ENCODE measurements at regions not wholly inside any gene's neighbourhood (a gene's known extent, or its start where the extent isn't known, plus 50 kb on each side); places are given as distances from the start of the nearest gene placed in this dataset.

GRCh38 chr11:22976146-22976545 lies 115.9 kb upstream of the CCDC179 start:
- no peaks in the 10 kb centered on the region for H3K36me3 ChIP-seq
- no peak for TF ChIP-seq POLR2A (IDR thresholded peaks at IDR 0.05)
- TF ChIP-seq, protein P1, sequence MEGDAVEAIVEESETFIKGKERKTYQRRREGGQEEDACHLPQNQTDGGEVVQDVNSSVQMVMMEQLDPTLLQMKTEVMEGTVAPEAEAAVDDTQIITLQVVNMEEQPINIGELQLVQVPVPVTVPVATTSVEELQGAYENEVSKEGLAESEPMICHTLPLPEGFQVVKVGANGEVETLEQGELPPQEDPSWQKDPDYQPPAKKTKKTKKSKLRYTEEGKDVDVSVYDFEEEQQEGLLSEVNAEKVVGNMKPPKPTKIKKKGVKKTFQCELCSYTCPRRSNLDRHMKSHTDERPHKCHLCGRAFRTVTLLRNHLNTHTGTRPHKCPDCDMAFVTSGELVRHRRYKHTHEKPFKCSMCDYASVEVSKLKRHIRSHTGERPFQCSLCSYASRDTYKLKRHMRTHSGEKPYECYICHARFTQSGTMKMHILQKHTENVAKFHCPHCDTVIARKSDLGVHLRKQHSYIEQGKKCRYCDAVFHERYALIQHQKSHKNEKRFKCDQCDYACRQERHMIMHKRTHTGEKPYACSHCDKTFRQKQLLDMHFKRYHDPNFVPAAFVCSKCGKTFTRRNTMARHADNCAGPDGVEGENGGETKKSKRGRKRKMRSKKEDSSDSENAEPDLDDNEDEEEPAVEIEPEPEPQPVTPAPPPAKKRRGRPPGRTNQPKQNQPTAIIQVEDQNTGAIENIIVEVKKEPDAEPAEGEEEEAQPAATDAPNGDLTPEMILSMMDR (IDR thresholded peaks at IDR 0.05) = no peak
- no peak for DNase-seq
- no peaks in the 10 kb centered on the region for H3K27me3 ChIP-seq
- no peaks in the 10 kb centered on the region for H3K9me3 ChIP-seq
- no peaks in the 10 kb centered on the region for H3K4me1 ChIP-seq
- no peak overlapping the region for H3K4me3 ChIP-seq
- H3K27ac ChIP-seq = no peak overlapping the region

DNA sequence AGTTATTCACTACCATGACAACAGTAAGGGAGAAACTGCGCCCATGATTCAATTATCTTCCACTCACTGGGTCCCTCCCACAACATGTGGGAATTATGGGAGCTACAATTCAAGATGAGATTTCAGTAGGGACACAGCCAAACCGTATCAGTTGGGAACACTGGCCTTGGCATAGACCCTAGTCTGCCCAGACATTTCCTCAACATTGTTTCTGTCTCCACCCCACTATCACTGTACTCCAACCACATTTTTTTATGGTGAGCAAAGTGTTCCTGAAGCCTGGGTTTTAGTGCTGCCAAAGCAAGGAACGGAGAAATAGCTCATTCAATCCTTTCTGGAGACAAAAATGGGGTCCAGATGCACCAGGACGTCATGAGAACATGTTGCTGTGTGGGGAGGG lies 122.6 kb upstream of the CCDC179 start:
- no peak for TF ChIP-seq POLR2A (IDR thresholded peaks at IDR 0.05)
- TF ChIP-seq, protein P1 (IDR thresholded peaks at IDR 0.05) = no peak
- no peak for DNase-seq
- H3K27me3 ChIP-seq = no peaks in the 10 kb centered on the region
- no peak overlapping the region for H3K4me3 ChIP-seq
- no peaks in the 10 kb centered on the region for H3K4me1 ChIP-seq
- no peaks in the 10 kb centered on the region for H3K9me3 ChIP-seq
- H3K27ac ChIP-seq = no peak overlapping the region
- no peaks in the 10 kb centered on the region for H3K36me3 ChIP-seq

- no peaks in the 10 kb centered on the region for H3K27me3 ChIP-seq
- H3K4me1 ChIP-seq = no peaks in the 10 kb centered on the region
- no peak for DNase-seq
- no peak for TF ChIP-seq POLR2A (IDR thresholded peaks at IDR 0.05)
- TF ChIP-seq, protein P1 (IDR thresholded peaks at IDR 0.05) = no peak
- H3K27ac ChIP-seq = no peak overlapping the region
- no peak overlapping the region for H3K4me3 ChIP-seq
- no peaks in the 10 kb centered on the region for H3K9me3 ChIP-seq
- H3K36me3 ChIP-seq = no peaks in the 10 kb centered on the region
These were observed 123.8 kb upstream of the CCDC179 start for GRCh38 chr11:22984045-22984444.

DNA sequence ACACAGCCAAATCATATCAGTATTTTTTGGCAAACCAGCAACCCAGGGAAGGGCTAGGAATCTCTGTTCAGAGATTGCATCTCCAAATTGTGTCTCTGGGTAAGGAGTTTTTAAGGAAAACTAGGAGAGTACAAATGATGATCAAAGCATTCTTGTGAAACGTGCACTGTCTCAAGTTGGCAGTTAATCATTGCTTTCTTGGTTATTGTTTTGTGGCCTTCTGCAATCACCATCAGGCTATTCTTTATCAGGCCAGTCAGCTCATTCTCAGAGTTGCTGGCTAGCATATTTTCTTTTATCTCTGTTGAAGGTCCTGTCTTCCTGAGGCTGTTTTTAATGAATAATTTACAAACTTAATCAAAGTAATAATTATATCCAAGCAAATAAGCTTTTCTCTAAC lies 129.1 kb upstream of the CCDC179 start:
- peaks cover 0 to 4% (median 0%) of the 10 kb centered on the region in 4 donors for H3K9me3 ChIP-seq
- no peaks in the 10 kb centered on the region for H3K36me3 ChIP-seq

DNA sequence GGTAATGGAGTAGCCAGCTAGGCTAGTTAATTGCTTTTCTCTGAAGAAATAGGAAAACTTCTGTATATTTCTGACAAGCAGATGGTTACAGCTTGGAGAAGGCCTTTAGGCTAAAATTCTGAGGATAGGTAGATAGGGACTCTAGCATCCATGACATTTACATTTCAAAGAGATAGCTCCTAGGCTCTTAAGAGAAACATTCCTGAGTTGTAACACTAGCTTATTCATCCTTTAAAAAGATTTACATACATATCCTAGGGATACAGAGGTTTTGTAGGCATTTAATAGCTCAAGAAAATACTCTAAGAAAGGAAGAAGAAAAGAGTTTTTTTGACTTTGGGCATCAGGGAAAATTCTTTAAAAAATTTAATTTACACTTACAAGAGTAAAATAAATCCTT lies 130.9 kb upstream of the CCDC179 start:
- no peak for DNase-seq
- H3K4me1 ChIP-seq = no peaks in the 10 kb centered on the region
- TF ChIP-seq, protein P1 (IDR thresholded peaks at IDR 0.05) = no peak
- no peak for TF ChIP-seq POLR2A (IDR thresholded peaks at IDR 0.05)
- H3K27ac ChIP-seq = no peak overlapping the region
- no peaks in the 10 kb centered on the region for H3K27me3 ChIP-seq
- H3K36me3 ChIP-seq = no peaks in the 10 kb centered on the region
- no peak overlapping the region for H3K4me3 ChIP-seq
- H3K9me3 ChIP-seq = peaks cover 0 to 4% (median 0%) of the 10 kb centered on the region in 4 donors

More for the DNA sequence above, 129.1 kb upstream of the CCDC179 start:
- no peaks in the 10 kb centered on the region for H3K27me3 ChIP-seq
- no peaks in the 10 kb centered on the region for H3K4me1 ChIP-seq
- TF ChIP-seq, protein P1 (IDR thresholded peaks at IDR 0.05) = no peak
- TF ChIP-seq POLR2A (IDR thresholded peaks at IDR 0.05) = no peak
- no peak overlapping the region for H3K27ac ChIP-seq
- no peak overlapping the region for H3K4me3 ChIP-seq
- DNase-seq = no peak

DNA sequence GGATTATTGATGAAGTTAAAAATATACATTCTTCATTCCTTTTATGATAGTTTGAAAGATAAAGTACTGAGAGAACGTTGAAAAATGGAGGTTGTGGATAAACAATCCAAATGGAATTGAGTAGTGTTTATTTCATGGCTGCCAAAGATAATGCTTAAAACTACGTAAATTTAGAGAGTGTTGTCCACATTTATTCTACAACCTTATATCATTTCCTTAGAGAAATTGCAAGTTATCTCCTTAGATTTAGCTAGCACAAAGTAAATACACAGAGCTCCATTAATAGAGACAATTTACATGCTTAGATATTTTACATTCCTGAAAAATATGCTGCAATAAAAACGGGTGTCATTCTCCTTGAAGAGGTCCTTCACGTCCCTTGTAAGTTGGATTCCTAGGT lies 146.5 kb upstream of the CCDC179 start:
- Histone ChIP-seq H3K36me3 (no peaks in the 10 kb centered on the region), H3K9me3 (peaks cover 0 to 6% (median 0%) of the 10 kb centered on the region in 4 donors), H3K27ac (no peak overlapping the region), H3K27me3 (no peaks in the 10 kb centered on the region), H3K4me3 (no peak overlapping the region), H3K4me1 (no peaks in the 10 kb centered on the region)
- no peak for TF ChIP-seq POLR2A (IDR thresholded peaks at IDR 0.05)
- TF ChIP-seq, protein P1 (IDR thresholded peaks at IDR 0.05) = no peak
- no peak for DNase-seq
